H9 (cell line): ENCODE measurements at regions not wholly inside any gene's neighbourhood (a gene's known extent, or its start where the extent isn't known, plus 50 kb on each side); places are given as distances from the start of the nearest gene placed in this dataset.

Experiments
- DNase-seq: peaks from one replicate; pipeline ENCODE4 v3.0.0-alpha.2; 2017
- H2AFZ ChIP-seq: one replicate; pipeline ENCODE4 v1.6.1; 2013; ENCODE audit warnings: mild to moderate bottlenecking, low read length, control low read depth, moderate library complexity
- H2AK5ac ChIP-seq: 2 replicates; pipeline ENCODE4 v1.6.1; 2013; ENCODE audit warnings: low read length, control low read depth, mixed read lengths; ENCODE audit not compliant: insufficient read length
- H2BK120ac ChIP-seq: one replicate; pipeline ENCODE4 v1.6.1; 2013; ENCODE audit warnings: low read depth, mild to moderate bottlenecking, low read length, control low read depth, inconsistent platforms; ENCODE audit not compliant: poor library complexity, severe bottlenecking
- H2BK12ac ChIP-seq: 2 replicates; pipeline ENCODE4 v1.6.1; 2013; ENCODE audit warnings: low read length, control low read depth, mixed read lengths, low read depth; ENCODE audit not compliant: insufficient read length
- H2BK15ac ChIP-seq: 2 replicates; pipeline ENCODE4 v1.6.1; 2013; ENCODE audit warnings: low read depth, low read length, control low read depth
- H2BK20ac ChIP-seq: one replicate; pipeline ENCODE4 v1.6.1; 2013; ENCODE audit warnings: low read depth, mild to moderate bottlenecking, low read length, control low read depth, inconsistent platforms; ENCODE audit not compliant: poor library complexity, severe bottlenecking
- H2BK5ac ChIP-seq: 2 replicates; pipeline ENCODE4 v1.6.1; 2013; ENCODE audit warnings: low read length, control low read depth, mixed read lengths; ENCODE audit not compliant: insufficient read length
- H3K14ac ChIP-seq: 2 replicates; pipeline ENCODE4 v1.6.1; 2013; ENCODE audit warnings: low read length, control low read depth; ENCODE audit not compliant: insufficient read depth
- H3K18ac ChIP-seq: 2 replicates; pipeline ENCODE4 v1.6.1; 2013; ENCODE audit warnings: low read depth, mild to moderate bottlenecking, mixed read lengths, low read length, control low read depth; ENCODE audit not compliant: insufficient read length
- H3K23ac ChIP-seq: 2 replicates; pipeline ENCODE4 v1.6.1; 2013; ENCODE audit warnings: low read length, control low read depth, mixed read lengths, low read depth; ENCODE audit not compliant: insufficient read length
- H3K23me2 ChIP-seq: 2 replicates; pipeline ENCODE4 v1.6.1; 2013; ENCODE audit warnings: low read depth, mild to moderate bottlenecking, mixed read lengths, low read length, control low read depth; ENCODE audit not compliant: insufficient read length, poor library complexity, severe bottlenecking
- H3K27ac ChIP-seq: 2 replicates; pipeline ENCODE4 v1.5.1; 2013; ENCODE audit warnings: low read length, control low read depth, mixed read lengths, low read depth; ENCODE audit not compliant: insufficient read length
- H3K27me3 ChIP-seq: 2 replicates; pipeline ENCODE4 v1.6.1; 2013; ENCODE audit warnings: low read length, control low read depth, inconsistent platforms; ENCODE audit not compliant: insufficient read depth
- H3K4ac ChIP-seq: 2 replicates; pipeline ENCODE4 v1.6.1; 2013; ENCODE audit warnings: low read depth, mild to moderate bottlenecking, control low read depth, inconsistent platforms, low read length, moderate library complexity
- H3K4me1 ChIP-seq: 2 replicates; pipeline ENCODE4 v1.6.1; 2013; ENCODE audit warnings: low read length, control low read depth, inconsistent platforms; ENCODE audit not compliant: insufficient read depth
- H3K4me2 ChIP-seq: 2 replicates; pipeline ENCODE4 v1.6.1; 2013; ENCODE audit warnings: low read length, control low read depth, mixed read lengths; ENCODE audit not compliant: insufficient read length, insufficient read depth
- H3K56ac ChIP-seq: 2 replicates; pipeline ENCODE4 v1.6.1; 2013; ENCODE audit warnings: low read depth, mild to moderate bottlenecking, mixed read lengths, low read length, control low read depth; ENCODE audit not compliant: insufficient read length
- H3K79me1 ChIP-seq: 2 replicates; pipeline ENCODE4 v1.6.1; 2013; ENCODE audit warnings: low read depth, mild to moderate bottlenecking, moderate library complexity, low read length, control low read depth, inconsistent platforms; ENCODE audit not compliant: insufficient read depth, poor library complexity, severe bottlenecking
- H3K79me2 ChIP-seq: 2 replicates; pipeline ENCODE4 v1.6.1; 2013; ENCODE audit warnings: low read length, control low read depth, inconsistent platforms; ENCODE audit not compliant: insufficient read depth
- H3K9ac ChIP-seq: 2 replicates; pipeline ENCODE4 v1.6.1; 2013; ENCODE audit warnings: low read length, control low read depth, mixed read lengths; ENCODE audit not compliant: insufficient read length; ENCODE audit errors: extremely low read depth
- H3K9me3 ChIP-seq: one replicate; pipeline ENCODE4 v1.6.1; 2013; ENCODE audit warnings: low read depth, low read length, inconsistent platforms; ENCODE audit not compliant: control insufficient read depth
- H3T11ph ChIP-seq: one replicate; pipeline ENCODE4 v1.6.1; 2013; ENCODE audit warnings: mild to moderate bottlenecking, low read length, control low read depth, inconsistent platforms
- H4K20me1 ChIP-seq: one replicate; pipeline ENCODE4 v1.6.1; 2013; ENCODE audit not compliant: control insufficient read depth, insufficient read length, insufficient read depth
- H4K5ac ChIP-seq: 2 replicates; pipeline ENCODE4 v1.6.1; 2013; ENCODE audit warnings: low read depth, mild to moderate bottlenecking, mixed read lengths, low read length, control low read depth; ENCODE audit not compliant: insufficient read length
- H4K8ac ChIP-seq: replicated peaks from 2 replicates; pipeline ENCODE4 v1.6.1; 2013; ENCODE audit warnings: low read length, control low read depth, mixed read lengths, low read depth; ENCODE audit not compliant: insufficient read length
- H4K91ac ChIP-seq: 2 replicates; pipeline ENCODE4 v1.6.1; 2013; ENCODE audit warnings: low read depth, mild to moderate bottlenecking, moderate library complexity, mixed read lengths, low read length, control low read depth; ENCODE audit not compliant: insufficient read length
- H3K27ac Mint-ChIP-seq, 3 experiments: 2 replicates in 2 of 3; 3 replicates in 1 of 3; pipeline ENCODE4 v1.8.0; 2020 to 2021; ENCODE audit warnings: mixed read lengths in 3 of 3, mild to moderate bottlenecking in 1 of 3, moderate library complexity in 1 of 3
- H3K27me3 Mint-ChIP-seq: 2 replicates; pipeline ENCODE4 v1.8.0; 2021; ENCODE audit warnings: low read depth, mild to moderate bottlenecking, moderate library complexity, mixed read lengths
- H3K36me3 Mint-ChIP-seq, 3 experiments: 2 replicates in 2 of 3; 3 replicates in 1 of 3; pipeline ENCODE4 v1.8.0; 2020 to 2021; ENCODE audit warnings: low read depth in 3 of 3, mixed read lengths in 3 of 3; ENCODE audit not compliant: insufficient read depth in 1 of 3
- H3K4me1 Mint-ChIP-seq, 2 experiments: 2 replicates each; pipeline ENCODE4 v1.8.0; 2020; ENCODE audit warnings: mixed read lengths in 2 of 2
- H3K4me3 Mint-ChIP-seq, 2 experiments: 2 replicates in 1 of 2; 3 replicates in 1 of 2; pipeline ENCODE4 v1.8.0; 2020 to 2021; ENCODE audit warnings: mild to moderate bottlenecking in 2 of 2, mixed read lengths in 2 of 2, moderate library complexity in 1 of 2
- H3K9me3 Mint-ChIP-seq, 2 experiments: 2 replicates in 1 of 2; 3 replicates in 1 of 2; pipeline ENCODE4 v1.8.0; 2020; ENCODE audit warnings: mild to moderate bottlenecking in 2 of 2, mixed read lengths in 2 of 2, moderate library complexity in 1 of 2
- CTCF ChIP-seq: fragments of 200-600 bp; sonication (generic); conservative IDR thresholded peaks from 3 replicates; pipeline ENCODE4 v1.8.0; 2021; ENCODE audit warnings: antibody characterized with exemption, mild to moderate bottlenecking
- WGBS: extraction: QIAGEN DNeasy Blood & Tissue Kit; methylation state at CpG from one replicate; pipeline ENCODE4 v1.1.7; 2013; ENCODE audit warnings: missing lambda C conversion rate, low lambda C conversion rate, mixed read lengths; ENCODE audit not compliant: insufficient read length; ENCODE audit errors: extremely low coverage; 5-methylcytosine and 5-hydroxymethylcytosine counted together

GRCh38 chr13:68995972-68996667 lies 1111.5 kb upstream of the ATXN8OS start:
- no peak overlapping the region for H2BK12ac ChIP-seq
- H3K4me1 Mint-ChIP-seq = peaks cover 16 to 18% of the 10 kb centered on the region in 2 experiments
- H3K9me3 Mint-ChIP-seq = peaks cover 7 to 14% of the 10 kb centered on the region in 2 experiments
- H4K91ac ChIP-seq = no peak overlapping the region
- H3K4me1 ChIP-seq = no peaks in the 10 kb centered on the region; the same call in 1 of the 2 replicates
- no peaks in the 10 kb centered on the region for H3K79me2 ChIP-seq
- no peak overlapping the region for H3K4me3 Mint-ChIP-seq
- no peak for TF ChIP-seq CTCF
- H3T11ph ChIP-seq = no peak overlapping the region
- no peak overlapping the region for H2BK20ac ChIP-seq
- no peak overlapping the region for H4K5ac ChIP-seq
- no peak for DNase-seq
- no peaks in the 10 kb centered on the region for H3K27me3 Mint-ChIP-seq
- peak overlapping the region in 1 of 3 experiments; percentile 87; a peak in 4 of 7 replicates for H3K27ac Mint-ChIP-seq
- peaks cover 7 to 14% (median 9%) of the 10 kb centered on the region in 3 experiments; a peak in 5 of 7 replicates for H3K36me3 Mint-ChIP-seq
- no peak overlapping the region for H3K56ac ChIP-seq
- H3K27me3 ChIP-seq = no peaks in the 10 kb centered on the region
- H2BK120ac ChIP-seq = no peak overlapping the region
- H3K27ac ChIP-seq = no peak overlapping the region
- H4K8ac ChIP-seq = no peak overlapping the region
- no peak overlapping the region for H3K9ac ChIP-seq
- no peak overlapping the region for H3K18ac ChIP-seq
- H3K14ac ChIP-seq = no peak overlapping the region
- H3K4me2 ChIP-seq = no peak overlapping the region
- no peaks in the 10 kb centered on the region for H3K23me2 ChIP-seq
- H2BK15ac ChIP-seq = no peak overlapping the region
- H2AK5ac ChIP-seq = no peak overlapping the region
- H3K23ac ChIP-seq = no peak overlapping the region
- no peak overlapping the region for H2AFZ ChIP-seq
- WGBS = no CpG with 5 or more reads among the region's 3 CpGs
- no peaks in the 10 kb centered on the region for H3K9me3 ChIP-seq
- no peak overlapping the region for H3K4ac ChIP-seq
- no peaks in the 10 kb centered on the region for H3K79me1 ChIP-seq
- no peak overlapping the region for H2BK5ac ChIP-seq
- H4K20me1 ChIP-seq = no peaks in the 10 kb centered on the region
